ENCODE measurements at regions not wholly inside any gene's neighbourhood (a gene's known extent, or its start where the extent isn't known, plus 50 kb on each side); places are given as distances from the start of the nearest gene placed in this dataset.
A peak's percentile ranks its signal among the peaks of the same experiment; 100 is the strongest.

DNA sequence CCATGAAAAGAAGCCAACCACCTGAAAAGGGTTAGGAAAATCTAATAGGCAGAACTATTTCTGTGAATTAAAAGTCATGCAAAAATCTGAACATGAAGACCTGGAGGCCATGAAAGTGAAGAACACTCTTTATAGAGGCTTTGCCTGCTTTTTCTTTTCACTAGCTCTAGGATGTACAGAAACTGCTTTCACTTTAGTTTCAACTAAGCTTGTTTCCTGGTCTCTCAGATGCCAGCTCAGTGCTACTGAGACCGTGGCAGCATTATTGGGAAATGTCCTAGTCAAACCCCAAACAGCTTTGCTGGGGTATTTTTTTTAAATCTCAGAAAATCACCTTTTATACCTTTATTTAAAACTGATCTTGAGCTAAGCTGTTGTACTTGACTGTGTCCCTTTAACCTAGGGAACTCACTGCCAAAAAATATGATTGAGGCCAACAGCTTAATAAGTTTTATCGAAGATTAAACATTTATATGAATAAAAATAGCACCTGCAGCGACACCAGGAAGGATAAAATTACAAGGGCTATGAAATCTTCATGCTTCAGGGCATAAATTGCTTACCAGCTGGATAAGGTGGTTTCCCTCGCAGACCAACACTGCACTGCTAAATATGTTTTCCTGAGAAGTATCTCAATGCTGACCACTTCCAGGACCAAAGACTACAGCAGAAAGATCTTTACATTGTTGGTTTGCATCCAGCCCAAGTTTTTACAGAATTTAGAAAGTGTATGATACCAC, 621.8 kb upstream of the ZFHX3 start:
- peaks cover 11% of the 10 kb centered on the region for H3K9me3 Mint-ChIP-seq
- no peak overlapping the region for H3K4me3 Mint-ChIP-seq

More for the DNA sequence above, 621.8 kb upstream of the ZFHX3 start:
- Histone ChIP-seq H3F3A (replicated peaks; ENCODE audit: low read depth) (0 out of 2 replicates have a peak, but pooled peaks cover 5% of the 10 kb centered on the region), H3K79me2 (replicated peaks; ENCODE audit: insufficient read depth) (no peaks in the 10 kb centered on the region), H2AFZ (peak overlapping the region; percentile 40; the same call in 1 of the 2 replicates), H3K36me3 (ENCODE audit: insufficient read depth) (no peaks in the 10 kb centered on the region), H3K4me3 (no peak overlapping the region), H3K4me2 (no peak overlapping the region), H4K20me1 (replicated peaks; ENCODE audit: insufficient read depth) (no peaks in the 10 kb centered on the region), H3K4me1 (ENCODE audit: insufficient read depth) (peaks cover 35% of the 10 kb centered on the region), H3K27me3 (ENCODE audit: insufficient read depth) (no peaks in the 10 kb centered on the region), H3K27ac (ENCODE audit: low read depth) (no peak overlapping the region), H3K9me2 (ENCODE audit: insufficient read depth) (peaks cover 5% of the 10 kb centered on the region)
- no peak overlapping the region; the same call in 1 of the 2 replicates for H3K27ac Mint-ChIP-seq
- ATAC-seq, result no peak
- DNase-seq (ENCODE audit: low spot score), result no peak
- H3K36me3 Mint-ChIP-seq (ENCODE audit: low read depth), result peaks cover 9% of the 10 kb centered on the region
- TF ChIP-seq ZNF331 (CRISPR knock-in tag; IDR thresholded peaks at IDR 0.05; ENCODE audit: low read depth), result no peak
- TF ChIP-seq, protein P1, sequence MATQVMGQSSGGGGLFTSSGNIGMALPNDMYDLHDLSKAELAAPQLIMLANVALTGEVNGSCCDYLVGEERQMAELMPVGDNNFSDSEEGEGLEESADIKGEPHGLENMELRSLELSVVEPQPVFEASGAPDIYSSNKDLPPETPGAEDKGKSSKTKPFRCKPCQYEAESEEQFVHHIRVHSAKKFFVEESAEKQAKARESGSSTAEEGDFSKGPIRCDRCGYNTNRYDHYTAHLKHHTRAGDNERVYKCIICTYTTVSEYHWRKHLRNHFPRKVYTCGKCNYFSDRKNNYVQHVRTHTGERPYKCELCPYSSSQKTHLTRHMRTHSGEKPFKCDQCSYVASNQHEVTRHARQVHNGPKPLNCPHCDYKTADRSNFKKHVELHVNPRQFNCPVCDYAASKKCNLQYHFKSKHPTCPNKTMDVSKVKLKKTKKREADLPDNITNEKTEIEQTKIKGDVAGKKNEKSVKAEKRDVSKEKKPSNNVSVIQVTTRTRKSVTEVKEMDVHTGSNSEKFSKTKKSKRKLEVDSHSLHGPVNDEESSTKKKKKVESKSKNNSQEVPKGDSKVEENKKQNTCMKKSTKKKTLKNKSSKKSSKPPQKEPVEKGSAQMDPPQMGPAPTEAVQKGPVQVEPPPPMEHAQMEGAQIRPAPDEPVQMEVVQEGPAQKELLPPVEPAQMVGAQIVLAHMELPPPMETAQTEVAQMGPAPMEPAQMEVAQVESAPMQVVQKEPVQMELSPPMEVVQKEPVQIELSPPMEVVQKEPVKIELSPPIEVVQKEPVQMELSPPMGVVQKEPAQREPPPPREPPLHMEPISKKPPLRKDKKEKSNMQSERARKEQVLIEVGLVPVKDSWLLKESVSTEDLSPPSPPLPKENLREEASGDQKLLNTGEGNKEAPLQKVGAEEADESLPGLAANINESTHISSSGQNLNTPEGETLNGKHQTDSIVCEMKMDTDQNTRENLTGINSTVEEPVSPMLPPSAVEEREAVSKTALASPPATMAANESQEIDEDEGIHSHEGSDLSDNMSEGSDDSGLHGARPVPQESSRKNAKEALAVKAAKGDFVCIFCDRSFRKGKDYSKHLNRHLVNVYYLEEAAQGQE (IDR thresholded peaks at IDR 0.05; ENCODE audit: unreplicated experiment), result no peak
- TF ChIP-seq, protein P2, sequence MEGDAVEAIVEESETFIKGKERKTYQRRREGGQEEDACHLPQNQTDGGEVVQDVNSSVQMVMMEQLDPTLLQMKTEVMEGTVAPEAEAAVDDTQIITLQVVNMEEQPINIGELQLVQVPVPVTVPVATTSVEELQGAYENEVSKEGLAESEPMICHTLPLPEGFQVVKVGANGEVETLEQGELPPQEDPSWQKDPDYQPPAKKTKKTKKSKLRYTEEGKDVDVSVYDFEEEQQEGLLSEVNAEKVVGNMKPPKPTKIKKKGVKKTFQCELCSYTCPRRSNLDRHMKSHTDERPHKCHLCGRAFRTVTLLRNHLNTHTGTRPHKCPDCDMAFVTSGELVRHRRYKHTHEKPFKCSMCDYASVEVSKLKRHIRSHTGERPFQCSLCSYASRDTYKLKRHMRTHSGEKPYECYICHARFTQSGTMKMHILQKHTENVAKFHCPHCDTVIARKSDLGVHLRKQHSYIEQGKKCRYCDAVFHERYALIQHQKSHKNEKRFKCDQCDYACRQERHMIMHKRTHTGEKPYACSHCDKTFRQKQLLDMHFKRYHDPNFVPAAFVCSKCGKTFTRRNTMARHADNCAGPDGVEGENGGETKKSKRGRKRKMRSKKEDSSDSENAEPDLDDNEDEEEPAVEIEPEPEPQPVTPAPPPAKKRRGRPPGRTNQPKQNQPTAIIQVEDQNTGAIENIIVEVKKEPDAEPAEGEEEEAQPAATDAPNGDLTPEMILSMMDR (conservative IDR thresholded peaks at IDR 0.05; ENCODE audit: low read depth in 2 of 2), result no peak
- TF ChIP-seq, protein P3, sequence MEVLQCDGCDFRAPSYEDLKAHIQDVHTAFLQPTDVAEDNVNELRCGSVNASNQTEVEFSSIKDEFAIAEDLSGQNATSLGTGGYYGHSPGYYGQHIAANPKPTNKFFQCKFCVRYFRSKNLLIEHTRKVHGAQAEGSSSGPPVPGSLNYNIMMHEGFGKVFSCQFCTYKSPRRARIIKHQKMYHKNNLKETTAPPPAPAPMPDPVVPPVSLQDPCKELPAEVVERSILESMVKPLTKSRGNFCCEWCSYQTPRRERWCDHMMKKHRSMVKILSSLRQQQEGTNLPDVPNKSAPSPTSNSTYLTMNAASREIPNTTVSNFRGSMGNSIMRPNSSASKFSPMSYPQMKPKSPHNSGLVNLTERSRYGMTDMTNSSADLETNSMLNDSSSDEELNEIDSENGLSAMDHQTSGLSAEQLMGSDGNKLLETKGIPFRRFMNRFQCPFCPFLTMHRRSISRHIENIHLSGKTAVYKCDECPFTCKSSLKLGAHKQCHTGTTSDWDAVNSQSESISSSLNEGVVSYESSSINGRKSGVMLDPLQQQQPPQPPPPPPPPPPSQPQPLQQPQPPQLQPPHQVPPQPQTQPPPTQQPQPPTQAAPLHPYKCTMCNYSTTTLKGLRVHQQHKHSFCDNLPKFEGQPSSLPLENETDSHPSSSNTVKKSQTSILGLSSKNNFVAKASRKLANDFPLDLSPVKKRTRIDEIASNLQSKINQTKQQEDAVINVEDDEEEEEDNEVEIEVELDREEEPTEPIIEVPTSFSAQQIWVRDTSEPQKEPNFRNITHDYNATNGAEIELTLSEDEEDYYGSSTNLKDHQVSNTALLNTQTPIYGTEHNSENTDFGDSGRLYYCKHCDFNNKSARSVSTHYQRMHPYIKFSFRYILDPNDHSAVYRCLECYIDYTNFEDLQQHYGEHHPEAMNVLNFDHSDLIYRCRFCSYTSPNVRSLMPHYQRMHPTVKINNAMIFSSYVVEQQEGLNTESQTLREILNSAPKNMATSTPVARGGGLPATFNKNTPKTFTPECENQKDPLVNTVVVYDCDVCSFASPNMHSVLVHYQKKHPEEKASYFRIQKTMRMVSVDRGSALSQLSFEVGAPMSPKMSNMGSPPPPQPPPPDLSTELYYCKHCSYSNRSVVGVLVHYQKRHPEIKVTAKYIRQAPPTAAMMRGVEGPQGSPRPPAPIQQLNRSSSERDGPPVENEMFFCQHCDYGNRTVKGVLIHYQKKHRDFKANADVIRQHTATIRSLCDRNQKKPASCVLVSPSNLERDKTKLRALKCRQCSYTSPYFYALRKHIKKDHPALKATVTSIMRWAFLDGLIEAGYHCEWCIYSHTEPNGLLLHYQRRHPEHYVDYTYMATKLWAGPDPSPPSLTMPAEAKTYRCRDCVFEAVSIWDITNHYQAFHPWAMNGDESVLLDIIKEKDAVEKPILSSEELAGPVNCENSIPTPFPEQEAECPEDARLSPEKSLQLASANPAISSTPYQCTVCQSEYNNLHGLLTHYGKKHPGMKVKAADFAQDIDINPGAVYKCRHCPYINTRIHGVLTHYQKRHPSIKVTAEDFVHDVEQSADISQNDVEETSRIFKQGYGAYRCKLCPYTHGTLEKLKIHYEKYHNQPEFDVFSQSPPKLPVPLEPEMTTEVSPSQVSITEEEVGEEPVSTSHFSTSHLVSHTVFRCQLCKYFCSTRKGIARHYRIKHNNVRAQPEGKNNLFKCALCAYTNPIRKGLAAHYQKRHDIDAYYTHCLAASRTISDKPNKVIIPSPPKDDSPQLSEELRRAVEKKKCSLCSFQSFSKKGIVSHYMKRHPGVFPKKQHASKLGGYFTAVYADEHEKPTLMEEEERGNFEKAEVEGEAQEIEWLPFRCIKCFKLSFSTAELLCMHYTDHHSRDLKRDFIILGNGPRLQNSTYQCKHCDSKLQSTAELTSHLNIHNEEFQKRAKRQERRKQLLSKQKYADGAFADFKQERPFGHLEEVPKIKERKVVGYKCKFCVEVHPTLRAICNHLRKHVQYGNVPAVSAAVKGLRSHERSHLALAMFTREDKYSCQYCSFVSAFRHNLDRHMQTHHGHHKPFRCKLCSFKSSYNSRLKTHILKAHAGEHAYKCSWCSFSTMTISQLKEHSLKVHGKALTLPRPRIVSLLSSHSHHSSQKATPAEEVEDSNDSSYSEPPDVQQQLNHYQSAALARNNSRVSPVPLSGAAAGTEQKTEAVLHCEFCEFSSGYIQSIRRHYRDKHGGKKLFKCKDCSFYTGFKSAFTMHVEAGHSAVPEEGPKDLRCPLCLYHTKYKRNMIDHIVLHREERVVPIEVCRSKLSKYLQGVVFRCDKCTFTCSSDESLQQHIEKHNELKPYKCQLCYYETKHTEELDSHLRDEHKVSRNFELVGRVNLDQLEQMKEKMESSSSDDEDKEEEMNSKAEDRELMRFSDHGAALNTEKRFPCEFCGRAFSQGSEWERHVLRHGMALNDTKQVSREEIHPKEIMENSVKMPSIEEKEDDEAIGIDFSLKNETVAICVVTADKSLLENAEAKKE (CRISPR knock-in tag; IDR thresholded peaks at IDR 0.05), result no peak
- no peak for TF ChIP-seq ZNF114 (CRISPR knock-in tag; IDR thresholded peaks at IDR 0.05)
- no peak for TF ChIP-seq JUNB (IDR thresholded peaks at IDR 0.05; ENCODE audit: unreplicated experiment)
- TF ChIP-seq, protein P4, sequence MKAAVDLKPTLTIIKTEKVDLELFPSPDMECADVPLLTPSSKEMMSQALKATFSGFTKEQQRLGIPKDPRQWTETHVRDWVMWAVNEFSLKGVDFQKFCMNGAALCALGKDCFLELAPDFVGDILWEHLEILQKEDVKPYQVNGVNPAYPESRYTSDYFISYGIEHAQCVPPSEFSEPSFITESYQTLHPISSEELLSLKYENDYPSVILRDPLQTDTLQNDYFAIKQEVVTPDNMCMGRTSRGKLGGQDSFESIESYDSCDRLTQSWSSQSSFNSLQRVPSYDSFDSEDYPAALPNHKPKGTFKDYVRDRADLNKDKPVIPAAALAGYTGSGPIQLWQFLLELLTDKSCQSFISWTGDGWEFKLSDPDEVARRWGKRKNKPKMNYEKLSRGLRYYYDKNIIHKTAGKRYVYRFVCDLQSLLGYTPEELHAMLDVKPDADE (IDR thresholded peaks at IDR 0.05), result no peak
- no peak for TF ChIP-seq CREB1 (CRISPR knock-in tag; IDR thresholded peaks at IDR 0.05; ENCODE audit: low read depth)
- TF ChIP-seq NANOG (IDR thresholded peaks at IDR 0.05; ENCODE audit: borderline replicate concordance), result no peak
- TF ChIP-seq POLR2AphosphoS5 (IDR thresholded peaks at IDR 0.05; ENCODE audit: low read depth), result no peak
- no peak for TF ChIP-seq STAT1 (IDR thresholded peaks at IDR 0.05; ENCODE audit: unreplicated experiment)
- no peak for TF ChIP-seq EZH2phosphoT487 (IDR thresholded peaks at IDR 0.05; ENCODE audit: unreplicated experiment)
- no peak for TF ChIP-seq EZH2 (IDR thresholded peaks at IDR 0.05; ENCODE audit: low read depth, unreplicated experiment)
- H3K4me1 Mint-ChIP-seq, result peaks cover 42% of the 10 kb centered on the region
- no peaks in the 10 kb centered on the region for H3K27me3 Mint-ChIP-seq (ENCODE audit: insufficient read depth, low read depth, poor library complexity)
